BE2C (cell line): ENCODE measurements at regions not wholly inside any gene's neighbourhood (a gene's known extent, or its start where the extent isn't known, plus 50 kb on each side); places are given as distances from the start of the nearest gene placed in this dataset.

Experiments
- DNase-seq: peaks from one replicate; pipeline ENCODE4 v3.0.0-alpha.2; 2020
- H3K27me3 ChIP-seq: fragments of 250-450 bp; sonication (Bioruptor Pico); 2 replicates; pipeline ENCODE4 v1.5.1; 2020; ENCODE audit warnings: mild to moderate bottlenecking
- H3K36me3 ChIP-seq: fragments of 250-450 bp; sonication (Bioruptor Pico); 2 replicates; pipeline ENCODE4 v1.5.1; 2020; ENCODE audit warnings: mild to moderate bottlenecking
- H3K4me1 ChIP-seq: fragments of 250-450 bp; sonication (Bioruptor Pico); 2 replicates; pipeline ENCODE4 v1.5.1; 2020
- H3K4me3 ChIP-seq: 2 replicates; pipeline ENCODE4 v1.5.1; 2011; ENCODE audit warnings: low read depth, low read length
- H3K9me3 ChIP-seq: fragments of 250-450 bp; sonication (Bioruptor Pico); 2 replicates; pipeline ENCODE4 v1.5.1; 2020
- CTCF ChIP-seq: IDR thresholded peaks from 2 replicates; pipeline ENCODE4 v1.5.1; 2012; ENCODE audit warnings: mild to moderate bottlenecking, low read depth, low read length

- DNase-seq, result no peak
- Histone ChIP-seq H3K36me3 (no peaks in the 10 kb centered on the region), H3K9me3 (no peaks in the 10 kb centered on the region), H3K27me3 (no peaks in the 10 kb centered on the region), H3K4me1 (peaks cover 4% of the 10 kb centered on the region), H3K4me3 (no peak overlapping the region)
- TF ChIP-seq CTCF, result no peak
Observed at GRCh38 chr20:57912227-57912582, 202.4 kb upstream of the PMEPA1 start.

- no peak for TF ChIP-seq CTCF
Observed at GRCh38 chr20:57911512-57912226, 201.9 kb upstream of the PMEPA1 start.

GRCh38 chr20:57910716-57911115 is 200.9 kb upstream of the PMEPA1 start:
- peaks cover 4% of the 10 kb centered on the region for H3K4me1 ChIP-seq
- no peaks in the 10 kb centered on the region for H3K36me3 ChIP-seq
- DNase-seq, result no peak
- H3K27me3 ChIP-seq, result no peaks in the 10 kb centered on the region
- no peak for TF ChIP-seq CTCF
- no peak overlapping the region for H3K4me3 ChIP-seq
- H3K9me3 ChIP-seq, result no peaks in the 10 kb centered on the region

More at GRCh38 chr20:57911512-57912226, 201.9 kb upstream of the PMEPA1 start:
- no peaks in the 10 kb centered on the region for H3K9me3 ChIP-seq
- DNase-seq, result no peak
- H3K4me1 ChIP-seq, result peaks cover 4% of the 10 kb centered on the region
- no peaks in the 10 kb centered on the region for H3K36me3 ChIP-seq
- H3K4me3 ChIP-seq, result no peak overlapping the region
- no peaks in the 10 kb centered on the region for H3K27me3 ChIP-seq

- no peak for DNase-seq
- H3K27me3 ChIP-seq, result no peaks in the 10 kb centered on the region
- no peaks in the 10 kb centered on the region for H3K36me3 ChIP-seq
- TF ChIP-seq CTCF, result no peak
- H3K9me3 ChIP-seq, result no peaks in the 10 kb centered on the region
- H3K4me1 ChIP-seq, result peaks cover 4% of the 10 kb centered on the region
- no peak overlapping the region for H3K4me3 ChIP-seq
Observed at GRCh38 chr20:57909763-57910331, 200.0 kb upstream of the PMEPA1 start.

GRCh38 chr20:57908704-57909630 is 199.2 kb upstream of the PMEPA1 start:
- Histone ChIP-seq H3K4me1 (peaks cover 4% of the 10 kb centered on the region), H3K36me3 (no peaks in the 10 kb centered on the region), H3K4me3 (no peak overlapping the region), H3K27me3 (no peaks in the 10 kb centered on the region), H3K9me3 (no peaks in the 10 kb centered on the region)
- no peak for DNase-seq
- TF ChIP-seq CTCF, result no peak
